ENCODE measurements at regions not wholly inside any gene's neighbourhood (a gene's known extent, or its start where the extent isn't known, plus 50 kb on each side); places are given as distances from the start of the nearest gene placed in this dataset.

GRCh38 chr4:181989071-181989470, 254.1 kb upstream of the TENM3 start:
- DNase-seq: no peak
- Histone ChIP-seq H3K27ac (ENCODE audit: low read length) (no peak overlapping the region), H3K36me3 (ENCODE audit: control insufficient read depth, insufficient read depth, low read length) (no peaks in the 10 kb centered on the region), H3K27me3 (ENCODE audit: control insufficient read depth, insufficient read depth, low read length) (peaks cover 3% of the 10 kb centered on the region), H3K9me3 (ENCODE audit: control insufficient read depth, low read depth, low read length) (no peaks in the 10 kb centered on the region), H3K4me1 (ENCODE audit: control insufficient read depth, insufficient read depth, low read length) (no peaks in the 10 kb centered on the region), H3K4me3 (ENCODE audit: low read length) (no peak overlapping the region)
- WGBS (ENCODE audit: insufficient coverage, low lambda C conversion rate): 93% methylated on average over 3 of the region's 3 CpGs

GRCh38 chr4:181991369-181992108, 251.7 kb upstream of the TENM3 start:
- 85% methylated on average over 5 of the region's 7 CpGs for WGBS (ENCODE audit: insufficient coverage, low lambda C conversion rate)

GRCh38 chr4:181998398-181999295, 244.6 kb upstream of the TENM3 start:
- Histone ChIP-seq H3K9me3 (ENCODE audit: control insufficient read depth, low read depth, low read length) (no peaks in the 10 kb centered on the region), H3K27me3 (ENCODE audit: control insufficient read depth, insufficient read depth, low read length) (no peaks in the 10 kb centered on the region), H3K27ac (ENCODE audit: low read length) (no peak overlapping the region), H3K4me1 (ENCODE audit: control insufficient read depth, insufficient read depth, low read length) (no peaks in the 10 kb centered on the region), H3K4me3 (ENCODE audit: low read length) (no peak overlapping the region), H3K36me3 (ENCODE audit: control insufficient read depth, insufficient read depth, low read length) (no peaks in the 10 kb centered on the region)
- no CpG with 5 or more reads among the region's 5 CpGs for WGBS (ENCODE audit: insufficient coverage, low lambda C conversion rate)
- no peak for DNase-seq

More at GRCh38 chr4:181991369-181992108, 251.7 kb upstream of the TENM3 start:
- H3K4me3 ChIP-seq (ENCODE audit: low read length): no peak overlapping the region
- peaks cover 3% of the 10 kb centered on the region for H3K27me3 ChIP-seq (ENCODE audit: control insufficient read depth, insufficient read depth, low read length)
- H3K27ac ChIP-seq (ENCODE audit: low read length): no peak overlapping the region
- DNase-seq: no peak
- H3K9me3 ChIP-seq (ENCODE audit: control insufficient read depth, low read depth, low read length): no peaks in the 10 kb centered on the region
- no peaks in the 10 kb centered on the region for H3K4me1 ChIP-seq (ENCODE audit: control insufficient read depth, insufficient read depth, low read length)
- no peaks in the 10 kb centered on the region for H3K36me3 ChIP-seq (ENCODE audit: control insufficient read depth, insufficient read depth, low read length)

GRCh38 chr4:182000077-182000476, 243.1 kb upstream of the TENM3 start:
- Histone ChIP-seq H3K27ac (ENCODE audit: low read length) (no peak overlapping the region), H3K9me3 (ENCODE audit: control insufficient read depth, low read depth, low read length) (no peaks in the 10 kb centered on the region), H3K27me3 (ENCODE audit: control insufficient read depth, insufficient read depth, low read length) (no peaks in the 10 kb centered on the region), H3K4me3 (ENCODE audit: low read length) (no peak overlapping the region), H3K36me3 (ENCODE audit: control insufficient read depth, insufficient read depth, low read length) (no peaks in the 10 kb centered on the region), H3K4me1 (ENCODE audit: control insufficient read depth, insufficient read depth, low read length) (no peaks in the 10 kb centered on the region)
- WGBS (ENCODE audit: insufficient coverage, low lambda C conversion rate): 95% methylated on average over 3 of the region's 6 CpGs
- no peak for DNase-seq

GRCh38 chr4:182010876-182011275, 232.3 kb upstream of the TENM3 start:
- 83% methylated on average over 1 of the region's 1 CpG for WGBS (ENCODE audit: insufficient coverage, low lambda C conversion rate)
- no peaks in the 10 kb centered on the region for H3K36me3 ChIP-seq (ENCODE audit: control insufficient read depth, insufficient read depth, low read length)
- no peak overlapping the region for H3K4me3 ChIP-seq (ENCODE audit: low read length)
- no peak for DNase-seq
- no peak overlapping the region for H3K27ac ChIP-seq (ENCODE audit: low read length)
- H3K4me1 ChIP-seq (ENCODE audit: control insufficient read depth, insufficient read depth, low read length): no peaks in the 10 kb centered on the region
- no peaks in the 10 kb centered on the region for H3K27me3 ChIP-seq (ENCODE audit: control insufficient read depth, insufficient read depth, low read length)
- no peaks in the 10 kb centered on the region for H3K9me3 ChIP-seq (ENCODE audit: control insufficient read depth, low read depth, low read length)

DNA sequence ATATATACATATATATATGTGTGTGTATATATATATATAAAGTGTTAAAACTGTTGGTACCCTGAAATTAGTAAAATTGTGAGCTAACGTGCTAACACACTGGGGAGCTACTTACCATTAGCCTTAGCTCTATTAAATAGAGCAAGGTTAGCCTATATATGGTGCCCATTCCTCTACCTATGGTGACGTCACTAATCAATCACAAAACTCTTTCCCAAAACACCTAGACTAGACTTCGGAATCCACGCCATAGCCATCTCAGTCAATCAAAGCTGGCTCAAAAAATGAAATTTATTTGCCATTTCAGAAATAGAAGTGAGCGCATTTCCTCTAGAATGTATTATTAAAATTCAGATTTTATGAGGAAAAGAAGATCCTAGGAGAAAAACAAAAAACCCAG, 229.0 kb upstream of the TENM3 start:
- no peak for DNase-seq
- Histone ChIP-seq H3K4me1 (ENCODE audit: control insufficient read depth, insufficient read depth, low read length) (no peaks in the 10 kb centered on the region), H3K27ac (ENCODE audit: low read length) (no peak overlapping the region), H3K9me3 (ENCODE audit: control insufficient read depth, low read depth, low read length) (no peaks in the 10 kb centered on the region), H3K4me3 (ENCODE audit: low read length) (no peak overlapping the region), H3K27me3 (ENCODE audit: control insufficient read depth, insufficient read depth, low read length) (no peaks in the 10 kb centered on the region), H3K36me3 (ENCODE audit: control insufficient read depth, insufficient read depth, low read length) (no peaks in the 10 kb centered on the region)
- 67% methylated on average over 3 of the region's 5 CpGs for WGBS (ENCODE audit: insufficient coverage, low lambda C conversion rate)

GRCh38 chr4:182015014-182015413, 228.2 kb upstream of the TENM3 start:
- Histone ChIP-seq H3K9me3 (ENCODE audit: control insufficient read depth, low read depth, low read length) (no peaks in the 10 kb centered on the region), H3K4me3 (ENCODE audit: low read length) (no peak overlapping the region), H3K27ac (ENCODE audit: low read length) (no peak overlapping the region), H3K36me3 (ENCODE audit: control insufficient read depth, insufficient read depth, low read length) (no peaks in the 10 kb centered on the region), H3K4me1 (ENCODE audit: control insufficient read depth, insufficient read depth, low read length) (no peaks in the 10 kb centered on the region), H3K27me3 (ENCODE audit: control insufficient read depth, insufficient read depth, low read length) (no peaks in the 10 kb centered on the region)
- 100% methylated on average over 3 of the region's 11 CpGs for WGBS (ENCODE audit: insufficient coverage, low lambda C conversion rate)
- DNase-seq: no peak

DNA sequence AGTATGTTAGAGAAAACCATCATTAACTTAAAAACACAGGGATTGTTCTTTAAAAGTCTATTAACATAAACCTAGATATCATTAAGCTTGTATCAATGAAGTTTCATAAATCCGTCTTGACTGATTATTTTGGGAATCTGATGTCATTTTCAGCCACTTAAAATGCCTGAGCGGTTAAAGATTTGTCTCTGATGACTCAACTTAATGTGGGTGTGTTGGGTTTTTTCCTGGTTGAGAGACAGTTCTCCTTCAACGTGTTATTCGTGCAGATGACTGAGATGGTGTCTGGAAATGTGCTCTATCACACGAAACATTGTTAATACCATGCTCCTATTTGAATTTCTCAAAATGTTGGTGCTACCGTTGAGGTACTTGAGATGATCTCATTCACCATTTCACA, 227.3 kb upstream of the TENM3 start:
- WGBS (ENCODE audit: insufficient coverage, low lambda C conversion rate): 83% methylated on average over 1 of the region's 6 CpGs
- H3K4me1 ChIP-seq (ENCODE audit: control insufficient read depth, insufficient read depth, low read length): no peaks in the 10 kb centered on the region
- H3K36me3 ChIP-seq (ENCODE audit: control insufficient read depth, insufficient read depth, low read length): no peaks in the 10 kb centered on the region
- no peaks in the 10 kb centered on the region for H3K9me3 ChIP-seq (ENCODE audit: control insufficient read depth, low read depth, low read length)
- no peak for DNase-seq
- no peaks in the 10 kb centered on the region for H3K27me3 ChIP-seq (ENCODE audit: control insufficient read depth, insufficient read depth, low read length)
- H3K4me3 ChIP-seq (ENCODE audit: low read length): no peak overlapping the region
- H3K27ac ChIP-seq (ENCODE audit: low read length): no peak overlapping the region

DNA sequence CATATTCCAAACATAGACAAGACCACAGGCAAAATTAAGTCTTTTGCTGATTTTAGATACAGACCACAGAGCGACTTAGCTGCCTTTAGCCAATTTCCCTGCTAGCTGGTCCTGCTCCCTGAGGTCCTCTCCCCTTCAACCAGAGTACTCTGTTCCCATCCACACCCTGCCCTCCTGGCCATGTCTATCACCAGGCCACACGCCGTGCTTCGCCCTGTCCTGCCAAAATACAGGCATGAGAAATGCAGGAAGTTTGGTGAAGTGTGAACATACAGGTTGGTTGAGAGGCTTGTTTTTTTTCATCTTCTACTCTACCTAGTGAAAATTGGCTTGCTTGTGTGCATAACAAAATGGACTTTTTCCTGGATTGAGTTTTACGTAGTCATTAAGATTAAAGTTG, 226.2 kb upstream of the TENM3 start:
- no peak overlapping the region for H3K27ac ChIP-seq (ENCODE audit: low read length)
- H3K36me3 ChIP-seq (ENCODE audit: control insufficient read depth, insufficient read depth, low read length): no peaks in the 10 kb centered on the region
- H3K27me3 ChIP-seq (ENCODE audit: control insufficient read depth, insufficient read depth, low read length): no peaks in the 10 kb centered on the region
- WGBS (ENCODE audit: insufficient coverage, low lambda C conversion rate): 89% methylated on average over 1 of the region's 5 CpGs
- no peaks in the 10 kb centered on the region for H3K9me3 ChIP-seq (ENCODE audit: control insufficient read depth, low read depth, low read length)
- no peaks in the 10 kb centered on the region for H3K4me1 ChIP-seq (ENCODE audit: control insufficient read depth, insufficient read depth, low read length)
- H3K4me3 ChIP-seq (ENCODE audit: low read length): no peak overlapping the region
- no peak for DNase-seq

DNA sequence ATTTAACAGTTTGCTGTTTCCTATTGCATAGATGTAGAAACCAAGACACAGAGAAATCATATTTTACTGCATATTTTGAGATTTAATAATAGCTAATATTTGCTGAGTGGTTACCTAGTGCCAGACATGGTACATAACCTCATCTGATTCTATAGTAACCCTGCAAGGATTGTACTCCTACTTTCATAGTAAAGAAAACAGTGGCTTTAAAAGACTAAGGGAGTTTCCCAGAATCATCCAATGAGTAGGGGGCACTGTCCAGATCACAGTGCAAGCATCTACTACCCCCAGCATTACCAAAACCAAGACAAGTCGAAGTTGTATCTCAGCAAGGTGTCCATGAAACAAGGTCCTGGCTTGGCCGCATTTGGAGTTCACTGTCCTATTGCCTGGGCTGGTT, 224.5 kb upstream of the TENM3 start:
- no CpG with 5 or more reads among the region's 2 CpGs for WGBS (ENCODE audit: insufficient coverage, low lambda C conversion rate)
- H3K36me3 ChIP-seq (ENCODE audit: control insufficient read depth, insufficient read depth, low read length): no peaks in the 10 kb centered on the region
- H3K27ac ChIP-seq (ENCODE audit: low read length): no peak overlapping the region
- H3K27me3 ChIP-seq (ENCODE audit: control insufficient read depth, insufficient read depth, low read length): no peaks in the 10 kb centered on the region
- H3K9me3 ChIP-seq (ENCODE audit: control insufficient read depth, low read depth, low read length): no peaks in the 10 kb centered on the region
- no peak overlapping the region for H3K4me3 ChIP-seq (ENCODE audit: low read length)
- no peak for DNase-seq
- no peaks in the 10 kb centered on the region for H3K4me1 ChIP-seq (ENCODE audit: control insufficient read depth, insufficient read depth, low read length)
